PC-9 (cell line): ENCODE measurements at regions not wholly inside any gene's neighbourhood (a gene's known extent, or its start where the extent isn't known, plus 50 kb on each side); places are given as distances from the start of the nearest gene placed in this dataset.

ENCODE experiments used
- BruUV-seq: library from RNA; stranded (reverse); fragments of 400-500 nt; replicated peaks from 2 replicates; lab custom pipeline; 2021; lab: Mats Ljungman, UMichigan
- CTCF ChIA-PET: fragments of 300-600 bp; sonication (Branson Sonifier 250); formaldehyde crosslinking; loops from one replicate; lab custom pipeline; 2022; ENCODE audit warnings: antibody characterized with exemption; lab: Charles Lee
- POLR2A ChIA-PET: fragments of 300-600 bp; sonication (Branson Sonifier 250); formaldehyde crosslinking; loops from one replicate; lab custom pipeline; 2022; ENCODE audit warnings: antibody characterized with exemption; ENCODE audit not compliant: unreplicated experiment; lab: Charles Lee
- DNase-seq, 2 experiments: peaks; one replicate each; pipeline versions ENCODE4 v3.0.0 to v3.0.0-alpha.2; 2015 to 2022; ENCODE audit warnings: mixed read lengths in 1 of 2
- H2AFZ ChIP-seq: fragments of 200-600 bp; sonication (generic); 2 replicates; pipeline ENCODE4 v1.8.1; 2017; ENCODE audit warnings: antibody characterized with exemption
- H3F3A ChIP-seq: fragments of 200-600 bp; sonication (generic); 2 replicates; pipeline ENCODE4 v1.8.1; 2017; ENCODE audit warnings: antibody characterized with exemption, mild to moderate bottlenecking, low read depth; ENCODE audit not compliant: insufficient read depth
- H3K27ac ChIP-seq: fragments of 200-600 bp; sonication (generic); 2 replicates; pipeline ENCODE4 v1.6.1; 2016; ENCODE audit warnings: mixed run types
- H3K27me3 ChIP-seq: fragments of 200-600 bp; sonication (generic); 2 replicates; pipeline ENCODE4 v1.6.1; 2016; ENCODE audit warnings: low read depth, mixed run types; ENCODE audit not compliant: insufficient read depth
- H3K36me3 ChIP-seq: fragments of 200-600 bp; sonication (generic); 2 replicates; pipeline ENCODE4 v1.6.1; 2016; ENCODE audit warnings: low read depth, mixed run types
- H3K4me1 ChIP-seq: fragments of 200-600 bp; sonication (generic); replicated peaks from 2 replicates; pipeline ENCODE4 v1.6.1; 2016; ENCODE audit warnings: mixed run types; ENCODE audit not compliant: insufficient read depth
- H3K4me2 ChIP-seq: fragments of 200-600 bp; sonication (generic); 2 replicates; pipeline ENCODE4 v1.6.1; 2017; ENCODE audit warnings: mixed run types
- H3K4me3 ChIP-seq: fragments of 200-600 bp; sonication (generic); 2 replicates; pipeline ENCODE4 v1.6.1; 2016; ENCODE audit warnings: mixed run types
- H3K79me2 ChIP-seq: fragments of 200-600 bp; sonication (generic); 2 replicates; pipeline ENCODE4 v1.6.1; 2017; ENCODE audit warnings: low read depth, mixed run types
- H3K9me2 ChIP-seq: fragments of 200-600 bp; sonication (generic); 2 replicates; pipeline ENCODE4 v1.8.1; 2017; ENCODE audit warnings: mild to moderate bottlenecking; ENCODE audit not compliant: insufficient read depth
- H3K9me3 ChIP-seq: fragments of 200-600 bp; sonication (generic); 2 replicates; pipeline ENCODE4 v1.8.1; 2016; ENCODE audit warnings: low read depth; ENCODE audit not compliant: insufficient read depth
- H4K20me1 ChIP-seq: fragments of 200-600 bp; sonication (generic); 2 replicates; pipeline ENCODE4 v1.8.1; 2017; ENCODE audit not compliant: insufficient read depth
- EZH2 ChIP-seq: fragments of 200-600 bp; sonication (generic); IDR thresholded peaks from 2 replicates; pipeline ENCODE4 v1.8.0; 2017; ENCODE audit warnings: antibody characterized with exemption, low read depth
- intact Hi-C: fragments of 100-400 bp; cut with micrococcal nuclease; formaldehyde crosslinking; loops from one replicate; pipeline ENCODE4 v1.10.0; 2022; ENCODE audit not compliant: unreplicated experiment
- TF ChIP-seq, protein P1 (sequence below): fragments of 200-600 bp; sonication (generic); conservative IDR thresholded peaks from 2 replicates; pipeline ENCODE4 v1.6.1; 2017; ENCODE audit warnings: mixed run types, antibody characterized with exemption, mild to moderate bottlenecking, moderate library complexity

DNA sequence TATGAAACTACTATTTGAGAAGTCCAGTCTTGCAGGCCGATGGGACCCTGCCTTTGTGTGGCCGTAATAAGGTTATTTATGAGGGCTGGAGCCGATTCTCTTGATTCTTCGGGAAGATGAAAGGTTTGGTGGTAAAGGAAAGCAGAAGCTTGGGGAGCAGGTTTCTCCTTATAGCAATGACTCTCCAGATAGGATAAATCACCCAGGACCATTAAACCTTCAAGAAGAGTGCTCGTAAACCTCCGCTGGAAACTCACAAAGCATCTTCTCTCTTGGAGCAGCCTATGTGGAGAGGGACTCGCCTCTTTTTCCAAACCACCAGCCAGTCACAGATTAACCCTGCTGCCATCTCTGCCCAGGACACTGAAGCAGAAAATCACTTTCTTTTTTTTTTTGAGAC lies 69.6 kb upstream of the SALL4 start:
- Histone ChIP-seq H3K9me2 (no peaks in the 10 kb centered on the region), H2AFZ (no peak overlapping the region), H3K9me3 (no peaks in the 10 kb centered on the region), H3K27ac (no peak overlapping the region), H3K36me3 (no peaks in the 10 kb centered on the region), H3F3A (peaks cover 5% of the 10 kb centered on the region; the same call in 1 of the 2 replicates), H3K4me2 (no peak overlapping the region), H3K4me3 (no peak overlapping the region), H3K4me1 (no peaks in the 10 kb centered on the region), H3K27me3 (no peaks in the 10 kb centered on the region), H4K20me1 (no peaks in the 10 kb centered on the region), H3K79me2 (no peaks in the 10 kb centered on the region)
- no TSS peak for BruUV-seq
- intact Hi-C loops, result no loop called here
- CTCF ChIA-PET, result no interaction called here
- TF ChIP-seq, protein P1, sequence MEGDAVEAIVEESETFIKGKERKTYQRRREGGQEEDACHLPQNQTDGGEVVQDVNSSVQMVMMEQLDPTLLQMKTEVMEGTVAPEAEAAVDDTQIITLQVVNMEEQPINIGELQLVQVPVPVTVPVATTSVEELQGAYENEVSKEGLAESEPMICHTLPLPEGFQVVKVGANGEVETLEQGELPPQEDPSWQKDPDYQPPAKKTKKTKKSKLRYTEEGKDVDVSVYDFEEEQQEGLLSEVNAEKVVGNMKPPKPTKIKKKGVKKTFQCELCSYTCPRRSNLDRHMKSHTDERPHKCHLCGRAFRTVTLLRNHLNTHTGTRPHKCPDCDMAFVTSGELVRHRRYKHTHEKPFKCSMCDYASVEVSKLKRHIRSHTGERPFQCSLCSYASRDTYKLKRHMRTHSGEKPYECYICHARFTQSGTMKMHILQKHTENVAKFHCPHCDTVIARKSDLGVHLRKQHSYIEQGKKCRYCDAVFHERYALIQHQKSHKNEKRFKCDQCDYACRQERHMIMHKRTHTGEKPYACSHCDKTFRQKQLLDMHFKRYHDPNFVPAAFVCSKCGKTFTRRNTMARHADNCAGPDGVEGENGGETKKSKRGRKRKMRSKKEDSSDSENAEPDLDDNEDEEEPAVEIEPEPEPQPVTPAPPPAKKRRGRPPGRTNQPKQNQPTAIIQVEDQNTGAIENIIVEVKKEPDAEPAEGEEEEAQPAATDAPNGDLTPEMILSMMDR, result no peak
- no peak for TF ChIP-seq EZH2
- POLR2A ChIA-PET, result no interaction called here
- no peak for DNase-seq

DNA sequence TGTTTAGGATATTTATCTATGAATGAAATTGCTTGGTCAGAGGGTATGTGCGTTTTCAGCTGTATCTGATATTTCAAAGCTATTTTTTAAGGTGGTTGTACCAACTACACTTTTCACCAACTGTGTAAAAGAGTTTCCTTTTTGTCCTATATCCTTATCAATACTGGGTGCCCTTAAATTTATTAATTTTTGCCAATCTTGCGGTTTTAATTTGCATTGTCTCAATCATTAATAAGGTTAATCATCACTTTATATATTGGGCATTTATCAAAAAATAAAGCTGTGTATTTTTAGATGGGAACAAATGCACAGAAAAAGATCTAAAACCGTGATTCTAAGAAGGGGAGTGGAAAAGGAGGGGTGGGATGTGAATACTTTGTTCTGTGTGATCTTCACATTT lies 66.7 kb upstream of the SALL4 start:
- Histone ChIP-seq H3K36me3 (no peaks in the 10 kb centered on the region), H3K79me2 (no peaks in the 10 kb centered on the region), H3K27me3 (no peaks in the 10 kb centered on the region), H3K9me3 (no peaks in the 10 kb centered on the region), H3K4me3 (no peak overlapping the region), H3K4me1 (no peaks in the 10 kb centered on the region), H3K9me2 (no peaks in the 10 kb centered on the region), H2AFZ (no peak overlapping the region), H4K20me1 (no peaks in the 10 kb centered on the region), H3K4me2 (no peak overlapping the region), H3K27ac (no peak overlapping the region), H3F3A (no peaks in the 10 kb centered on the region)
- TF ChIP-seq, protein P1, result no peak
- no peak for TF ChIP-seq EZH2
- no TSS peak for BruUV-seq
- intact Hi-C loops, result no loop called here
- POLR2A ChIA-PET, result no interaction called here
- CTCF ChIA-PET, result no interaction called here
- no peak for DNase-seq

DNA sequence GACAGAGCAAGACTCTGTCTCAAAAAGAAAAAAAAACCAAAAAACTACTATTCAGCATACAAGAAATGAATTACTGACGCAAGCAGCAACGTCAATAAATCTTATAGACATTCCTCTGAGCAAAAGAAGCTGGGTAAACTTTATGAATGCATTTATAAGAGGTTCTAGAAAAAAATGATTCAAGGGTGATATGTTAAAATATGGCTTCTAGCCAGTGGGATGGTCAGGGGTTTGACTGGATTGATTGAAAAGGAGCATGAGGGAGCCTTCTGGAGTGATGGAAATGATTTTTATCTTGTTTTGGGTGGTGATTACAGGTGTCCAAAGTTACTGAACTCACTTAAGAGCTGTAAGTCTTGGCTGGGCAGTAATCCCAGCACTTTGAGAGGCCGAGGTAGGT lies 64.9 kb upstream of the SALL4 start:
- ChIA-PET CTCF (interaction anchor here (0.6 kb wide), 1 partner anchor 36 kb away, joined by 3 read pairs; no protein-coding TSS in a partner anchor), POLR2A (interaction anchor here (0.6 kb wide), 1 partner anchor 50 kb away, joined by 4 read pairs; no protein-coding TSS in a partner anchor)
- no peak for DNase-seq
- Histone ChIP-seq H3K9me2 (no peaks in the 10 kb centered on the region), H3K9me3 (no peaks in the 10 kb centered on the region), H3K27ac (no peak overlapping the region), H3K27me3 (no peaks in the 10 kb centered on the region), H4K20me1 (no peaks in the 10 kb centered on the region), H3F3A (no peaks in the 10 kb centered on the region), H3K4me3 (no peak overlapping the region), H3K79me2 (no peaks in the 10 kb centered on the region), H3K4me2 (no peak overlapping the region), H3K36me3 (no peaks in the 10 kb centered on the region), H2AFZ (no peak overlapping the region), H3K4me1 (no peaks in the 10 kb centered on the region)
- no peak for TF ChIP-seq EZH2
- TF ChIP-seq, protein P1, result no peak
- BruUV-seq, result no TSS peak
- intact Hi-C loops, result no loop called here
